ENCODE measurements at regions not wholly inside any gene's neighbourhood (a gene's known extent, or its start where the extent isn't known, plus 50 kb on each side); places are given as distances from the start of the nearest gene placed in this dataset.

GRCh38 chr11:88015170-88015569, 160.1 kb downstream of the RAB38 start (continued):
- no peak for TF ChIP-seq YY1 (IDR thresholded peaks at IDR 0.05; ENCODE audit: low read depth, low read length)
